ENCODE measurements at regions not wholly inside any gene's neighbourhood (a gene's known extent, or its start where the extent isn't known, plus 50 kb on each side); places are given as distances from the start of the nearest gene placed in this dataset.
A peak's percentile ranks its signal among the peaks of the same experiment; 100 is the strongest.

DNA sequence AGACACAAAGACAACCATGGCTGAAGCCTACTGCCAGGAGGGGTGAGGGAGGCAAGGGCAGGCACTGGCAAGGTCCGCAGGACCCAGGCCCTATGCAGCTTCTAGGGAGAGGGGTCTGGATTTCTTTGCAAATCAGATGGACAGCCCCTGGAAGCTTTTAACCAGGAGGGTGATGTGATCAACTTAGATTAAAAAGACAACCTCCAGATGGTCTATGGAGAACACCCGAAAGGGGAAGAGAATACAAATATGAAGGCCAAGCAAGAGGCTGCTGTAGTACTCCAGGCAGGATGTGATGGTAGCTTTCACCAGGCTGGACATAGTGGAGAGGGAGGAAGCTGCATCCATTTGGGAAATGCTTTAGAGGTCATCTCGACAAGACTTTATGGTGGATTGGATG lies 83.3 kb upstream of the TSPAN11 start:
- TF ChIP-seq, protein P1, sequence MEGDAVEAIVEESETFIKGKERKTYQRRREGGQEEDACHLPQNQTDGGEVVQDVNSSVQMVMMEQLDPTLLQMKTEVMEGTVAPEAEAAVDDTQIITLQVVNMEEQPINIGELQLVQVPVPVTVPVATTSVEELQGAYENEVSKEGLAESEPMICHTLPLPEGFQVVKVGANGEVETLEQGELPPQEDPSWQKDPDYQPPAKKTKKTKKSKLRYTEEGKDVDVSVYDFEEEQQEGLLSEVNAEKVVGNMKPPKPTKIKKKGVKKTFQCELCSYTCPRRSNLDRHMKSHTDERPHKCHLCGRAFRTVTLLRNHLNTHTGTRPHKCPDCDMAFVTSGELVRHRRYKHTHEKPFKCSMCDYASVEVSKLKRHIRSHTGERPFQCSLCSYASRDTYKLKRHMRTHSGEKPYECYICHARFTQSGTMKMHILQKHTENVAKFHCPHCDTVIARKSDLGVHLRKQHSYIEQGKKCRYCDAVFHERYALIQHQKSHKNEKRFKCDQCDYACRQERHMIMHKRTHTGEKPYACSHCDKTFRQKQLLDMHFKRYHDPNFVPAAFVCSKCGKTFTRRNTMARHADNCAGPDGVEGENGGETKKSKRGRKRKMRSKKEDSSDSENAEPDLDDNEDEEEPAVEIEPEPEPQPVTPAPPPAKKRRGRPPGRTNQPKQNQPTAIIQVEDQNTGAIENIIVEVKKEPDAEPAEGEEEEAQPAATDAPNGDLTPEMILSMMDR (IDR thresholded peaks at IDR 0.05; ENCODE audit: low read depth, low read length, missing control alignments) = no peak

DNA sequence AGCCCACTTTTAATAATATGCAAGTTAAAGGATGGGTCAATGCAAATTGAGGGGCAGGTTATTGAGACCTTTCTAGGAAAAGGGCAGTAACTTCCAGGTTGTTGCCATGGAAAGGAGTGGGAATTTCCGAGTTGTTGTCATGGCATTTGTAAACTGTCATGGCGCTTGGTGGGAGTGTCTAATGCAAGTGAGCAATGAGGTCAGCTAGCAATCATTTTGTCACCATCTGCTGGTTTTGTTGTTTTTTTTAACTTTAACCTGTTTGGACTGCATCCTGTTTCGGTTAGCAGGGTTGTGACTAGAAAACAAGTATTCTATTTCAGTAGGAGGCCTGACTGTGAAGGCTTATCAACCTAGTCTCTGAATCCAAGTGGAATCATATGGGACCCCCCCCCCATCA lies 85.8 kb upstream of the TSPAN11 start:
- DNase-seq (ENCODE audit: extremely low read depth, low read depth) = no peak
- no peak overlapping the region for H3K4me3 ChIP-seq (replicated peaks; ENCODE audit: low read depth, low read length)
- TF ChIP-seq, protein P1 (IDR thresholded peaks at IDR 0.05; ENCODE audit: low read depth, low read length, missing control alignments) = no peak

More for the DNA sequence above, 83.3 kb upstream of the TSPAN11 start:
- DNase-seq (ENCODE audit: extremely low read depth, low read depth) = no peak
- no peak overlapping the region for H3K4me3 ChIP-seq (replicated peaks; ENCODE audit: low read depth, low read length)

DNA sequence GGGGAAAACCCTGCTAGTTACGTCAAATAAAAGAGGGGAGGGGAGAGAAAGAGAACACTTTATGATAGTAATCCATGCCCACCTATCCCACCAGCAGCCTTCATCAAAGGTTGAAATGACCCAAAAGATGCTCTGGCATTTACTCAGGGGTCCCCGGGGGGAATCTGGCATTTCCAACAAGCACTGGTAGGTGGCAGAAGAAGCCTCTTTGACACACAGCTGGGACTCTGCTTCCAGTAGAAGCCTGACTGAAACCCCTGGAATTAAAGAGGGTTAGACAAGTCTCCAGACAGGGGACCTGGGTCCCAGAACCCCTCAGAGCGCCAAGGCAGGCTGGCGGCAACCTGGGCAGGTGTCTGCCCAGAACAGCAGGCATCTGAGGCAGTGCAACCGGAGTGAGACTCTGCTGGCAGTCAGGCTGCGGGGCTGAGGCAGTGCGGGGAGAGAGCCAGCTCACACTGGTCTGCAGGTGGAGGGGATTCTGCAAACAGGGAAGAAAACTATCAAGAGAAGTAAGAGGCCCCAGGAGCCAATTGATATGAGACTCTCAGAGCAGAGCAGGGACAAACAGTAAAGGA lies 85.0 kb upstream of the CAPRIN2 start:
- DNase-seq (ENCODE audit: extremely low read depth, low read depth) = no peak
- TF ChIP-seq, protein P1 (IDR thresholded peaks at IDR 0.05; ENCODE audit: low read depth, low read length, missing control alignments) = peak; percentile 6
- H3K4me3 ChIP-seq (replicated peaks; ENCODE audit: low read depth, low read length) = no peak overlapping the region

DNA sequence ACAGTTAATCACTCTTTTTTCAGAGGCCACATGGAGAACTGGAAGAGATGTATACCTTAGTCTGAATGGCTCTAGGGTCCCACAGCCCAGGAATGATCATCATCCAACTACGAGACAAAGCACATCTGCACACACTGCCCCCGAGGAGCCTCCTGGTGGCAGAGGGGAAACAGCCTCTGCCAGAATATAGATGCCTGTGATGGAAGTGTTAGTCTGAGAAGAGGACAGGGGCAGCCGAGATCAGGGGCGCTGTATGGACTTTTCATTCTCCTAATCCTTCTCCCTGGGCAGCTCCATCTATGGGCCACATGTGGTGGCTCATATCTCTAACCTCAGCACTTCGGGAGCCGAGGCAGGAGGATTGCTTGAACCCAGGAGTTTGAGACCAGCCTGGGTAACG lies 82.8 kb upstream of the CAPRIN2 start:
- no peak for DNase-seq (ENCODE audit: extremely low read depth, low read depth)
- H3K4me3 ChIP-seq (replicated peaks; ENCODE audit: low read depth, low read length) = no peak overlapping the region
- TF ChIP-seq, protein P1 (IDR thresholded peaks at IDR 0.05; ENCODE audit: low read depth, low read length, missing control alignments) = peak; percentile 1

DNA sequence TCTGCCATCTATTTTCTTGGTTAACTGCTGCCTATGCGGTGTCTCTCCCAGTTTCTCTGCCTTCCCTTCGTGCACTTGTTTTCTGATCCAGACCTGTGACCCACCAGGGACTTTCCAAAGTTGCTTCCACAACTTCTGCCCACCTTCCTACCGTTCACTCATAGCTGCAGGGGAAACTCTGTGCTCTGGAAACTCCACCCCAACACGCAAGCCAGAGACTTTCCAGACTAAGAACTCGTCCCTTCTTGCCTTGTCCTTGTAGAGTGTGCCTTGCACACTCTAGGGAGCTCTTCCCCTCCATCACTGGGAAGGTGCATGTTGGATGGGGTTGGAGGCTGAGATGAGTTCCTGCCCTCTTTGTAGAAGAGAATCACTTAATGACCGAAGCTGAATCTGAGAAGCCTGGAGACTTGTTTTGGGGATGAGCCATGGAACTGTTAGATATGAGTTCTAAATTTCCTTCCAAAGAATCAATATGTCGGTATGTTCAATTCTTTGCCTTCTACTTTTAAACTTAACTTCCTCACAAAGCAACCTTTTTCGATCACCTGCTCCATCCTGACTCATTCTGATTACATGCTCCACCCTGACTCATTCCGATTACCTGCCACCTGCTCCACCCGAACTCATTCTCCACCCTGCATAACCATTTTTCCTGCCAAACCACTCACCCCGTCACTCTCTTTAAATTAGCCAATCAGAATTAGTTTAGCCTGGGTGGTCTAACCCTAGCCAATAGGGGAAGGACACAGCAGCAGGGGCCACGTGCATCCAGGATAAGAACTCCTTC lies 82.1 kb upstream of the CAPRIN2 start:
- TF ChIP-seq, protein P1 (IDR thresholded peaks at IDR 0.05; ENCODE audit: low read depth, low read length, missing control alignments) = no peak
- DNase-seq (ENCODE audit: extremely low read depth, low read depth) = no peak
- no peak overlapping the region for H3K4me3 ChIP-seq (replicated peaks; ENCODE audit: low read depth, low read length)

DNA sequence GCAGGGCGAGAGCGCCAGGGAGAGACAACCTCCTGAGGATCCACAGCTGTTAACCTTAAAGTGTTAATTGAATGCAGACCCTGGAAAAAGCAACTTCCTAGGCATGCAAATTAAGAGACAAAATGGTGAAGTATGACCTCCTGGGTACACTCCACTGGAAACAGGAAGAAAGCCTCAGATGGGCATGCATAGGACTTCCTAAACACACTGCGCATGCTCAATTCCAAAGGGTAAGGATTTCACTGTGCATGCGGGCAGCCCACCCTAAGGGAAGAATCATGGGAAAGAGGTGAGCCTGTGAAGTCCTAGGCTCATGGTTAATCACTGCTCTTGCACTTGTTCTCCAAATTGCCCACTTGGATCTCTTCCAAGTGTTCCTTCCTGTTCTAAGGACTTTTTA lies 80.5 kb upstream of the CAPRIN2 start:
- DNase-seq (ENCODE audit: extremely low read depth, low read depth) = no peak
- TF ChIP-seq, protein P1 (IDR thresholded peaks at IDR 0.05; ENCODE audit: low read depth, low read length, missing control alignments) = no peak
- no peak overlapping the region for H3K4me3 ChIP-seq (replicated peaks; ENCODE audit: low read depth, low read length)

All from HFF-Myc (cell line).